ENCODE measurements at regions not wholly inside any gene's neighbourhood (a gene's known extent, or its start where the extent isn't known, plus 50 kb on each side); places are given as distances from the start of the nearest gene placed in this dataset.
"Not testable (repeated sequence)": the region's sequence is repeated elsewhere in the genome, so short reads cannot be mapped to it uniquely, and the experiment has no call there.

DNA sequence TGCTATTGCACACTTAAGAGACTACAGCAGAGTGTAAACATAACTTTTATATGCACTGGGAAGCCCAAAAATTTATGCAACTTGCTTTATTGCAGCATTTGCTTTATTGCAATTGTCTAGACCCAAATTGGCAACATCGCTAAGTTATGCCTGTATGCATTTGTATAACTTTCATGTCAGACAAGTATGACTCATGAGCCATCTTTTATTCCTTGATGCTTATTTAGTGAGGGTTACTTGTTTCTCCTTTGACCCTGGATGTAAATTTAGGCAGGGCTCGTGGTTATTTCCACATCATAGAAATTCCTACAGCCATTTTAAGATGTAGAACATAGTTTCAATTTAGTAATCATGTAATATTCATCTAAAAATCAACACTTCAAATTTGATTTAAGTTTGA, 130.3 kb upstream of the LY86 start:
- no peak for TF ChIP-seq POLR2AphosphoS5 (IDR thresholded peaks at IDR 0.05; ENCODE audit: low read depth)
- TF ChIP-seq, protein P1, sequence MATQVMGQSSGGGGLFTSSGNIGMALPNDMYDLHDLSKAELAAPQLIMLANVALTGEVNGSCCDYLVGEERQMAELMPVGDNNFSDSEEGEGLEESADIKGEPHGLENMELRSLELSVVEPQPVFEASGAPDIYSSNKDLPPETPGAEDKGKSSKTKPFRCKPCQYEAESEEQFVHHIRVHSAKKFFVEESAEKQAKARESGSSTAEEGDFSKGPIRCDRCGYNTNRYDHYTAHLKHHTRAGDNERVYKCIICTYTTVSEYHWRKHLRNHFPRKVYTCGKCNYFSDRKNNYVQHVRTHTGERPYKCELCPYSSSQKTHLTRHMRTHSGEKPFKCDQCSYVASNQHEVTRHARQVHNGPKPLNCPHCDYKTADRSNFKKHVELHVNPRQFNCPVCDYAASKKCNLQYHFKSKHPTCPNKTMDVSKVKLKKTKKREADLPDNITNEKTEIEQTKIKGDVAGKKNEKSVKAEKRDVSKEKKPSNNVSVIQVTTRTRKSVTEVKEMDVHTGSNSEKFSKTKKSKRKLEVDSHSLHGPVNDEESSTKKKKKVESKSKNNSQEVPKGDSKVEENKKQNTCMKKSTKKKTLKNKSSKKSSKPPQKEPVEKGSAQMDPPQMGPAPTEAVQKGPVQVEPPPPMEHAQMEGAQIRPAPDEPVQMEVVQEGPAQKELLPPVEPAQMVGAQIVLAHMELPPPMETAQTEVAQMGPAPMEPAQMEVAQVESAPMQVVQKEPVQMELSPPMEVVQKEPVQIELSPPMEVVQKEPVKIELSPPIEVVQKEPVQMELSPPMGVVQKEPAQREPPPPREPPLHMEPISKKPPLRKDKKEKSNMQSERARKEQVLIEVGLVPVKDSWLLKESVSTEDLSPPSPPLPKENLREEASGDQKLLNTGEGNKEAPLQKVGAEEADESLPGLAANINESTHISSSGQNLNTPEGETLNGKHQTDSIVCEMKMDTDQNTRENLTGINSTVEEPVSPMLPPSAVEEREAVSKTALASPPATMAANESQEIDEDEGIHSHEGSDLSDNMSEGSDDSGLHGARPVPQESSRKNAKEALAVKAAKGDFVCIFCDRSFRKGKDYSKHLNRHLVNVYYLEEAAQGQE (IDR thresholded peaks at IDR 0.05; ENCODE audit: insufficient replicate concordance, low read depth), result no peak
- no peak for TF ChIP-seq GABPA (IDR thresholded peaks at IDR 0.05; ENCODE audit: low read depth)
- TF ChIP-seq, protein P2, sequence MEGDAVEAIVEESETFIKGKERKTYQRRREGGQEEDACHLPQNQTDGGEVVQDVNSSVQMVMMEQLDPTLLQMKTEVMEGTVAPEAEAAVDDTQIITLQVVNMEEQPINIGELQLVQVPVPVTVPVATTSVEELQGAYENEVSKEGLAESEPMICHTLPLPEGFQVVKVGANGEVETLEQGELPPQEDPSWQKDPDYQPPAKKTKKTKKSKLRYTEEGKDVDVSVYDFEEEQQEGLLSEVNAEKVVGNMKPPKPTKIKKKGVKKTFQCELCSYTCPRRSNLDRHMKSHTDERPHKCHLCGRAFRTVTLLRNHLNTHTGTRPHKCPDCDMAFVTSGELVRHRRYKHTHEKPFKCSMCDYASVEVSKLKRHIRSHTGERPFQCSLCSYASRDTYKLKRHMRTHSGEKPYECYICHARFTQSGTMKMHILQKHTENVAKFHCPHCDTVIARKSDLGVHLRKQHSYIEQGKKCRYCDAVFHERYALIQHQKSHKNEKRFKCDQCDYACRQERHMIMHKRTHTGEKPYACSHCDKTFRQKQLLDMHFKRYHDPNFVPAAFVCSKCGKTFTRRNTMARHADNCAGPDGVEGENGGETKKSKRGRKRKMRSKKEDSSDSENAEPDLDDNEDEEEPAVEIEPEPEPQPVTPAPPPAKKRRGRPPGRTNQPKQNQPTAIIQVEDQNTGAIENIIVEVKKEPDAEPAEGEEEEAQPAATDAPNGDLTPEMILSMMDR (IDR thresholded peaks at IDR 0.05; ENCODE audit: insufficient read depth, low read length), result no peak
- no peak for TF ChIP-seq SPI1 (IDR thresholded peaks at IDR 0.05; ENCODE audit: borderline replicate concordance, low read depth)
- no peak overlapping the region for H3K4me3 ChIP-seq (replicated peaks; ENCODE audit: insufficient read depth, low read length)
- H3K27me3 ChIP-seq (ENCODE audit: insufficient read depth, poor library complexity, severe bottlenecking), result no peaks in the 10 kb centered on the region
- H3K27ac ChIP-seq (replicated peaks), result no peak overlapping the region
- no peak for DNase-seq (ENCODE audit: low read depth in 1 of 2, low spot score in 1 of 2)

DNA sequence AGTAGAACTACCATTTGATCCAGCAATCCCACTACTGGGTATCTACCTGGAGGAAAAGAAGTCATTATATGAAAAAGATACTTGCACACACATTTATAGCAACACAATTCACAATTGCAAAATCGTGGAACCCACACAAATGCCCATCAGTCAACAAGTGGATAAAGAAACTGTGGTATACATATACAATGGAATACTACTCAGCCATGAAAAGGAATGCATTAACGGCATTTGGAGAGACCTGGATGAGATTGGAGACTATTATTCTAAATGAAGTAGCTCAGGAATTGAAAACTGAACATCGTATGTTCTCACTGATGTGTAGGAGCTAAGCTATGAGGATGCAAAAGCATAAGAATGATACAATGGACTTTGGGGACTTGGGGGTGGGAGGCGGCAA, 128.6 kb upstream of the LY86 start:
- DNase-seq (ENCODE audit: low read depth in 1 of 2, low spot score in 1 of 2); H3K27ac ChIP-seq (replicated peaks); H3K4me3 ChIP-seq (replicated peaks; ENCODE audit: insufficient read depth, low read length); H3K27me3 ChIP-seq (ENCODE audit: insufficient read depth, poor library complexity, severe bottlenecking): not testable (repeated sequence)

DNA sequence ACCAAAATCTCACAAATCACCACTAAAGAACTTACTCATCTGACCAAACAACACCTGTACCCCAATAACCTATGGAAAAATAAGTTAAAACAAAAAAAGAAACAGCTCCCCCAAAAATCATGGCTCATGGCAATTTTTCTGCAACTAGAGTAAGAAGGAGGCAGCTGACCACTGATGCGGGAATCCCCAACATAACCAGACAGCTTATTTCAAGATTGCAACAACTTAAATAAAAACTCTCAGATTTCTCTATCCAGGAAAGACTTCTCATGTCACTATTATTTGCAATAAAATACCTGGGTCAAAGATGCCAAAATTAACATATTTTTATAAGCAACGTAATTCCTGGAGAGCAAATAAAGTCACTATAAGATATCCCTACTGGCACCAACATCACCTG, 128.1 kb upstream of the LY86 start:
- Histone ChIP-seq H3K27ac (replicated peaks) (no peak overlapping the region), H3K27me3 (ENCODE audit: insufficient read depth, poor library complexity, severe bottlenecking) (no peaks in the 10 kb centered on the region), H3K4me3 (replicated peaks; ENCODE audit: insufficient read depth, low read length) (no peak overlapping the region)
- no peak for DNase-seq (ENCODE audit: low read depth in 1 of 2, low spot score in 1 of 2)
- TF ChIP-seq GABPA (IDR thresholded peaks at IDR 0.05; ENCODE audit: low read depth) (no peak), SPI1 (IDR thresholded peaks at IDR 0.05; ENCODE audit: borderline replicate concordance, low read depth) (no peak), POLR2AphosphoS5 (IDR thresholded peaks at IDR 0.05; ENCODE audit: low read depth) (no peak)
- TF ChIP-seq, protein P1 (IDR thresholded peaks at IDR 0.05; ENCODE audit: insufficient replicate concordance, low read depth), result no peak
- TF ChIP-seq, protein P2 (IDR thresholded peaks at IDR 0.05; ENCODE audit: insufficient read depth, low read length), result no peak

DNA sequence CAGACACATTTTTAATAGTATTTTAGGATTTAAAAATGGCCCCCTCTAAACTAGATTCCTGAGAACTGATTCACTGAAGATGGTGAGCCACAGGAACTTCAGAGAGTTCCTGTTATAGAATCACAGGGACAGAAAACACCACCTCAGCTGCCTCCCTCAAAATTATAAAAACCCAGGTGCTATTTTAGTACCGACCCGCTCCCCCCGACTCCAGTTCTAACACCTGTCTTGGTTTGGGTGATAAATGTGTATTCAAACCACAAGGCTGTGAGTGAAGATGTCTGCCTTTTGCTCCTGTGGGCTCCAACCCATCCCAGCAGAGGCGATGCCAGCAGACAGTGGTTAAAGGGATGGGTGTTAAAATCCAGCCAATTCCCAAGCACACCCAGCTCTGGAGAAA, 127.4 kb upstream of the LY86 start:
- no peak for TF ChIP-seq SPI1 (IDR thresholded peaks at IDR 0.05; ENCODE audit: borderline replicate concordance, low read depth)
- TF ChIP-seq, protein P1 (IDR thresholded peaks at IDR 0.05; ENCODE audit: insufficient replicate concordance, low read depth), result no peak
- no peak for DNase-seq (ENCODE audit: low read depth in 1 of 2, low spot score in 1 of 2)

More for the DNA sequence above, 127.4 kb upstream of the LY86 start:
- H3K4me3 ChIP-seq (replicated peaks; ENCODE audit: insufficient read depth, low read length), result no peak overlapping the region
- no peak overlapping the region for H3K27ac ChIP-seq (replicated peaks)
- H3K27me3 ChIP-seq (ENCODE audit: insufficient read depth, poor library complexity, severe bottlenecking), result no peaks in the 10 kb centered on the region

Measured in HL-60 (cell line).